Gastroesophageal sphincter (tissue), 3 donors: ENCODE measurements at regions not wholly inside any gene's neighbourhood (a gene's known extent, or its start where the extent isn't known, plus 50 kb on each side); places are given as distances from the start of the nearest gene placed in this dataset.

Source experiments
- POLR2A ChIP-seq, 2 donors: fragments of 450-650 bp; IDR thresholded peaks; one replicate each; pipeline ENCODE4 v1.6.1; 2017; ENCODE audit warnings: antibody characterized with exemption in 2 of 2, mild to moderate bottlenecking in 2 of 2, moderate library complexity in 1 of 2
- POLR2AphosphoS5 ChIP-seq: sonication (generic); formaldehyde crosslinking; IDR thresholded peaks from one replicate; pipeline ENCODE4 v1.6.1; 2017; ENCODE audit warnings: antibody characterized with exemption
- TF ChIP-seq, protein P1 (sequence below), 4 experiments: fragments of 200-600 bp in 2 of 4; fragments of 450-650 bp in 2 of 4; sonication (generic) in 1 of 4; IDR thresholded peaks; one replicate each; pipeline ENCODE4 v1.5.1; 2017 to 2019; ENCODE audit warnings: antibody characterized with exemption in 4 of 4, mild to moderate bottlenecking in 2 of 4, moderate library complexity in 2 of 4

DNA sequence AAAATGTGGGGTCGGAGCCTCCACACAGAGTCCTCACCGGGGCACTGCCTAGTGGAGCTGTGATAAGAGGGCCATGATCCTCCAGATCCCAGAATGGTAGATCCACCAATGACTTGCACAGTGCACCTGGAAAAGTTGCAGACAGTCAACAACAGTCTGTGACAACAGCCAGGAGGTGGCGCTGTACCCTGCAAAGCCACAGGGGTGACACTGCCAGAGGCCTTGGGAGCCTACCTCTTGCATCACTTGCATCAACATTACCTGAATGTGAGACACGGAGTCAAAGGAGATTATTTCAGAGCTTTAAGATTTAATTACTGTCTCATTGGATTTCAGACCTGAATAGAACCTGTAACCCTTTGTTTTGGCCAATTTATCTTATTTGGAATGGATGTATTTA is 614.1 kb upstream of the CDH9 start:
- TF ChIP-seq POLR2AphosphoS5 (no peak), POLR2A (IDR thresholded peaks at IDR 0.05) (no peak)
- TF ChIP-seq, protein P1, sequence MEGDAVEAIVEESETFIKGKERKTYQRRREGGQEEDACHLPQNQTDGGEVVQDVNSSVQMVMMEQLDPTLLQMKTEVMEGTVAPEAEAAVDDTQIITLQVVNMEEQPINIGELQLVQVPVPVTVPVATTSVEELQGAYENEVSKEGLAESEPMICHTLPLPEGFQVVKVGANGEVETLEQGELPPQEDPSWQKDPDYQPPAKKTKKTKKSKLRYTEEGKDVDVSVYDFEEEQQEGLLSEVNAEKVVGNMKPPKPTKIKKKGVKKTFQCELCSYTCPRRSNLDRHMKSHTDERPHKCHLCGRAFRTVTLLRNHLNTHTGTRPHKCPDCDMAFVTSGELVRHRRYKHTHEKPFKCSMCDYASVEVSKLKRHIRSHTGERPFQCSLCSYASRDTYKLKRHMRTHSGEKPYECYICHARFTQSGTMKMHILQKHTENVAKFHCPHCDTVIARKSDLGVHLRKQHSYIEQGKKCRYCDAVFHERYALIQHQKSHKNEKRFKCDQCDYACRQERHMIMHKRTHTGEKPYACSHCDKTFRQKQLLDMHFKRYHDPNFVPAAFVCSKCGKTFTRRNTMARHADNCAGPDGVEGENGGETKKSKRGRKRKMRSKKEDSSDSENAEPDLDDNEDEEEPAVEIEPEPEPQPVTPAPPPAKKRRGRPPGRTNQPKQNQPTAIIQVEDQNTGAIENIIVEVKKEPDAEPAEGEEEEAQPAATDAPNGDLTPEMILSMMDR (IDR thresholded peaks at IDR 0.05) = no peak
